Thoracic aorta (tissue), 2 donors: ENCODE measurements at regions not wholly inside any gene's neighbourhood (a gene's known extent, or its start where the extent isn't known, plus 50 kb on each side); places are given as distances from the start of the nearest gene placed in this dataset.

ENCODE experiments used
- ATAC-seq: fragments of 150-250 bp; one replicate; pipeline ENCODE4 v1.8.0; 2017; ENCODE audit warnings: low read depth; ENCODE audit not compliant: insufficient number of reproducible peaks, low FRiP score
- DNase-seq: peaks from one replicate; pipeline ENCODE4 v3.0.0-alpha.2; 2020; ENCODE audit warnings: low spot score
- H3K27ac ChIP-seq, 2 donors: fragments of 200-600 bp; sonication (generic); 1 replicate in 1 of 2; 2 replicates in 1 of 2; pipeline ENCODE4 v1.5.1; 2016; ENCODE audit warnings: mild to moderate bottlenecking in 2 of 2, moderate library complexity in 2 of 2
- H3K27me3 ChIP-seq: fragments of 200-600 bp; sonication (generic); replicated peaks from 2 replicates; pipeline ENCODE4 v1.6.0; 2016; ENCODE audit warnings: mild to moderate bottlenecking; ENCODE audit not compliant: insufficient read depth
- H3K36me3 ChIP-seq: fragments of 200-600 bp; sonication (generic); one replicate; pipeline ENCODE4 v1.5.1; 2016
- H3K4me1 ChIP-seq, 2 donors: fragments of 200-600 bp; sonication (generic); 1 replicate in 1 of 2; 2 replicates in 1 of 2; pipeline versions ENCODE4 v1.5.1 to v1.6.0; 2016; ENCODE audit warnings: low read depth in 2 of 2, mild to moderate bottlenecking in 1 of 2; ENCODE audit not compliant: control insufficient read depth in 1 of 2
- H3K4me3 ChIP-seq: fragments of 200-600 bp; sonication (generic); 2 replicates; pipeline ENCODE4 v1.5.1; 2016; ENCODE audit warnings: mild to moderate bottlenecking
- H3K9me3 ChIP-seq: fragments of 200-600 bp; sonication (generic); 2 replicates; pipeline ENCODE4 v1.5.1; 2016
- TF ChIP-seq, protein P1 (sequence below): fragments of 200-600 bp; sonication (generic); IDR thresholded peaks from one replicate; pipeline ENCODE4 v1.5.1; 2019; ENCODE audit warnings: antibody characterized with exemption

DNA sequence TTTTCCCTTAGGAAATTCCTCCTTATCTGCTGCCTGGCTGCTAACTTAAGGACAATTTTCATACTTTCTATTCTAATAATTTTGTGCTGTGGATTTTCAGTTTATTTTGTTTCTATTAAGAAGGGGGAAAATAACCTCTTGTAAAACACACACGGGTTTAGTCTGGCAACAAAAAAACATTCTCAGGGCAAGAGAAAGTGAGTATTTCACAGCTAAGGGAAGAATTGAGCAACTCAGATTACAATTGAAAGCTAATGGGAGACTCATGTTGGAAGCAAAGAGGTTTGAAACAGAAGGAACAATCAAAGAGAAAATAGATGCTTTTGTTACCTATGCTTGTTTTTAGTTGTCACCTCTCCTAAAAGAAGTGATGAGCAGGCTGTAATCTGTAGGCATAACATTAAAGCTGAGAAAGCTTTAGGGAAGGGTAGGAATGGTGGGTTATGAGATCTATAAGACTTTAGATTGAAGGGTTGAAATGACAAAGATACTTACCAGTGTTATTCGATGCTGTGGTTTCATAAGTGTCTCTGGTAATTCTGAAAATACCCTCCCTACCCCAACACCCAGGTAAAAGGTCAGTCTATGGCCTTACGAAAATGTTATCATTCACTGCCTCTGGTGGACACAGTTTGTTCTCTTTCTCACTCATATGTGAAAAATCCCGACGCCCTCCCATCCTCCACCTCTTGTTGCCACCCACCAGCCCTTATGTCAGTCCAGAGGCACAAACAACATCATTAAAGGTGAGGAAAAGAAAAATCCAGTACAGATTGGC lies 510.9 kb downstream of the TXNL1 start:
- TF ChIP-seq, protein P1, sequence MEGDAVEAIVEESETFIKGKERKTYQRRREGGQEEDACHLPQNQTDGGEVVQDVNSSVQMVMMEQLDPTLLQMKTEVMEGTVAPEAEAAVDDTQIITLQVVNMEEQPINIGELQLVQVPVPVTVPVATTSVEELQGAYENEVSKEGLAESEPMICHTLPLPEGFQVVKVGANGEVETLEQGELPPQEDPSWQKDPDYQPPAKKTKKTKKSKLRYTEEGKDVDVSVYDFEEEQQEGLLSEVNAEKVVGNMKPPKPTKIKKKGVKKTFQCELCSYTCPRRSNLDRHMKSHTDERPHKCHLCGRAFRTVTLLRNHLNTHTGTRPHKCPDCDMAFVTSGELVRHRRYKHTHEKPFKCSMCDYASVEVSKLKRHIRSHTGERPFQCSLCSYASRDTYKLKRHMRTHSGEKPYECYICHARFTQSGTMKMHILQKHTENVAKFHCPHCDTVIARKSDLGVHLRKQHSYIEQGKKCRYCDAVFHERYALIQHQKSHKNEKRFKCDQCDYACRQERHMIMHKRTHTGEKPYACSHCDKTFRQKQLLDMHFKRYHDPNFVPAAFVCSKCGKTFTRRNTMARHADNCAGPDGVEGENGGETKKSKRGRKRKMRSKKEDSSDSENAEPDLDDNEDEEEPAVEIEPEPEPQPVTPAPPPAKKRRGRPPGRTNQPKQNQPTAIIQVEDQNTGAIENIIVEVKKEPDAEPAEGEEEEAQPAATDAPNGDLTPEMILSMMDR, result no peak
- Histone ChIP-seq H3K4me1 (peaks cover 19 to 21% of the 10 kb centered on the region in 2 donors), H3K27ac (peak overlapping the region in 1 of 2 donors; percentile 16), H3K36me3 (no peaks in the 10 kb centered on the region), H3K9me3 (no peaks in the 10 kb centered on the region), H3K4me3 (no peak overlapping the region), H3K27me3 (no peaks in the 10 kb centered on the region)
- no peak for DNase-seq
- no peak for ATAC-seq

DNA sequence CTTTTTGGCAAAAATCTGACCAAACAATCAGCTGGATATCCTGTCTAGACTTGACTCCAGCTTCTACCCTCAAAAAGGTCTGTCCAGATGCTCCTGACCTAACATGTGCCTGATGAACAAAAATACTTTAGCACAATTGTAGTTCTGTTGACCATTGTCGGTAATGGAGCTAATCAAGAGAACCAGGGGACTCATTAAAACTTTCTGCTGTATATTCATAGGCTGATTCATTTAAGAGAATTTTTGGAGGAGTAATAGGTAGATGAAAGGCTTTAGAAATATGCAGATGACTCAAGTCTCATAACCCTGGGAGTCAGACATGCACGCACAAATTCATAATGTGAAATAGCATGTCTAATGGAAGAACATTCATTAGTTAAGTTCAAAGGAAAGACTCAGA lies 514.2 kb downstream of the TXNL1 start:
- H3K27ac ChIP-seq, result no peak overlapping the region
- peaks cover 19 to 21% of the 10 kb centered on the region in 2 donors for H3K4me1 ChIP-seq
- H3K36me3 ChIP-seq, result no peaks in the 10 kb centered on the region
- ATAC-seq (no peak), DNase-seq (no peak)
- TF ChIP-seq, protein P1, result no peak
- no peaks in the 10 kb centered on the region for H3K27me3 ChIP-seq
- H3K4me3 ChIP-seq, result no peak overlapping the region
- no peaks in the 10 kb centered on the region for H3K9me3 ChIP-seq

DNA sequence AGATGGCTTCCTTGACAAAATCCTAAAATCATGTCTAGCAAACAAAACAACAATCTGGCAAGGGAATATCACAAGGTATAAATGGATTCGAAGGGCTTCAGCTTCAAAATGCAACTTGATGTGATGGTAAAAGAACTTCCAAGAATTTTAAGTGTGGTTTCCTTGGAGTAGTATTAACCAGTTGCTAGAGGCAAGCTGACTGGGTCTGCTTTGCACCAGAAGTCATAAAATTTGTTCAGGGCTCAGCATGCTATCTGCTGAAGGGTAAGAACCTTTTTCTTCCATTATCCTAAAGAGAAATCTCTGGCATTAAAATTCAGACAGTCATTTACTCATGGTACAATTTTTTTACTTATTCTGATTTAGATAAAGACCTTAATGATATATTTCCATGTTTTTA lies 516.7 kb downstream of the TXNL1 start:
- Histone ChIP-seq H3K36me3 (no peaks in the 10 kb centered on the region), H3K27me3 (no peaks in the 10 kb centered on the region), H3K4me3 (no peak overlapping the region), H3K4me1 (peaks cover 0 to 1% of the 10 kb centered on the region in 2 donors), H3K9me3 (no peaks in the 10 kb centered on the region), H3K27ac (no peak overlapping the region)
- no peak for ATAC-seq
- TF ChIP-seq, protein P1, result no peak
- DNase-seq, result no peak

DNA sequence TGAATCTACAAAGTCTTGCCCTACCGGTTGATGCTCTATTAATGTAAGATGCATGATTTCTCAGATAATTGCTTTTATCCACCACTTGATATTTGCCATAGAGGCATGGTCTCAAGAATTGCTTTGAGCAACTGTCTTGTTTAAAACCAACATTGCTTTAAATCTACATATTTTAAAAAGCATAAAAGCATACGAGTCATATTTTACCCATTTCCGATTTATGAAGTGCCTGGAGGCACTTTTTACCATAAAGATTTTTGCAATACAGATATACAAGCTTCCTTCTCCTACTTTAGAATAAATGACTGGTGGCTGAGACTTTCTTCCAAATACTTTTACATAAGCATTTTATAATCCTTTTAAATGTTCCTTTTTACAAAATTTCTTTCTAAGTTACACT lies 517.6 kb downstream of the TXNL1 start:
- TF ChIP-seq, protein P1, result no peak
- Histone ChIP-seq H3K4me1 (no peaks in the 10 kb centered on the region), H3K9me3 (no peaks in the 10 kb centered on the region), H3K4me3 (no peak overlapping the region), H3K27me3 (no peaks in the 10 kb centered on the region), H3K27ac (no peak overlapping the region), H3K36me3 (no peaks in the 10 kb centered on the region)
- ATAC-seq (no peak), DNase-seq (no peak)

DNA sequence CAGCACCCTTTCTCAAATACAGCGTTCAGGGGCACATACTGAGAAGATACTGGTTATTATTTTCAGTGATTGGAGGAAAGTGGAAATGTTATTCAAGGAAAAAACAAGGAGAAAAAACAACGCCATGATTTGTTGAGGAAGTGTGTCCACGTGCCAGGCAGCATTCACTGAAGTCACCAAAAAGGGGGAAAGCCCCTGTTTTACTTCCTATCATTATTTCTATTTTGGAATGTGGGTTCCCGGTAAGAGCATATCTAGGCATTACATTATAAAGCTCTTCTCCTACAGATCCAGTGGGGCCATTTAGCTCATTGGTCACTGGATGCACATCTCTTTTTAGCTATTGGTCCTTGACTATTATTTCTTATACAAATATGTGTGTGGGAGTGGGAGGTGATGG lies 518.7 kb downstream of the TXNL1 start:
- TF ChIP-seq, protein P1, result no peak
- Histone ChIP-seq H3K36me3 (no peaks in the 10 kb centered on the region), H3K27me3 (no peaks in the 10 kb centered on the region), H3K4me3 (no peak overlapping the region), H3K27ac (no peak overlapping the region), H3K9me3 (no peaks in the 10 kb centered on the region), H3K4me1 (no peaks in the 10 kb centered on the region)
- DNase-seq, result no peak
- no peak for ATAC-seq
